Stomach (tissue), 4 donors: ENCODE measurements at regions not wholly inside any gene's neighbourhood (a gene's known extent, or its start where the extent isn't known, plus 50 kb on each side); places are given as distances from the start of the nearest gene placed in this dataset.

ENCODE experiments used
- POLR2A ChIP-seq, 4 donors: fragments of 450-650 bp; IDR thresholded peaks; one replicate each; pipeline ENCODE4 v1.6.1; 2016; ENCODE audit warnings: antibody characterized with exemption in 4 of 4, control low read depth in 2 of 4, mild to moderate bottlenecking in 1 of 4, moderate library complexity in 1 of 4
- POLR2AphosphoS5 ChIP-seq, 3 donors: sonication (generic); formaldehyde crosslinking; IDR thresholded peaks; one replicate each; pipeline ENCODE4 v1.6.1; 2016; ENCODE audit warnings: antibody characterized with exemption in 3 of 3
- TF ChIP-seq, protein P1 (sequence below), 7 experiments: fragments of 450-650 bp in 4 of 7; fragments of 200-600 bp in 3 of 7; sonication (generic) in 3 of 7; IDR thresholded peaks; one replicate each; pipeline ENCODE4 v1.5.1; 2016 to 2019; ENCODE audit warnings: antibody characterized with exemption in 7 of 7, control low read depth in 2 of 7, mild to moderate bottlenecking in 1 of 7

DNA sequence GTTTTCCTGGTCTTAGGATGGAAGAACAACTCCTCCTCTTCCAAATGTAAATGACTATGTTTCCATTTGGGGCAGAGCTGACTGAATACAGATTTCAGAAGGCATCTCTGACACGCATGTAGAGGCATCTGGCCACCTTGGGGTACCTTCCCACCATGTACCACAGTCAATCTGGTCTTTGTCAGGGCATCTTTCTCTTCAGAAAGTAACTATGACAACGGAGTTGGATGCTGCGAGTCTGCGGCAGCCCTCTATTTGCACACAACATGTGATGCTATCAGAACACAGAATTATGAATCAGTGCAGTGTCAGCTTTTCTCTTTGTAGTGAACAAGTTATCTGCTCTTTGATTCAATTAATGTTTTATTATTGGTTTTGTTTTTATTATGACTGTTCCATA is 94.7 kb downstream of the TSEN15 start:
- TF ChIP-seq, protein P1, sequence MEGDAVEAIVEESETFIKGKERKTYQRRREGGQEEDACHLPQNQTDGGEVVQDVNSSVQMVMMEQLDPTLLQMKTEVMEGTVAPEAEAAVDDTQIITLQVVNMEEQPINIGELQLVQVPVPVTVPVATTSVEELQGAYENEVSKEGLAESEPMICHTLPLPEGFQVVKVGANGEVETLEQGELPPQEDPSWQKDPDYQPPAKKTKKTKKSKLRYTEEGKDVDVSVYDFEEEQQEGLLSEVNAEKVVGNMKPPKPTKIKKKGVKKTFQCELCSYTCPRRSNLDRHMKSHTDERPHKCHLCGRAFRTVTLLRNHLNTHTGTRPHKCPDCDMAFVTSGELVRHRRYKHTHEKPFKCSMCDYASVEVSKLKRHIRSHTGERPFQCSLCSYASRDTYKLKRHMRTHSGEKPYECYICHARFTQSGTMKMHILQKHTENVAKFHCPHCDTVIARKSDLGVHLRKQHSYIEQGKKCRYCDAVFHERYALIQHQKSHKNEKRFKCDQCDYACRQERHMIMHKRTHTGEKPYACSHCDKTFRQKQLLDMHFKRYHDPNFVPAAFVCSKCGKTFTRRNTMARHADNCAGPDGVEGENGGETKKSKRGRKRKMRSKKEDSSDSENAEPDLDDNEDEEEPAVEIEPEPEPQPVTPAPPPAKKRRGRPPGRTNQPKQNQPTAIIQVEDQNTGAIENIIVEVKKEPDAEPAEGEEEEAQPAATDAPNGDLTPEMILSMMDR (IDR thresholded peaks at IDR 0.05), result no peak
- TF ChIP-seq POLR2AphosphoS5 (IDR thresholded peaks at IDR 0.05), result no peak
- TF ChIP-seq POLR2A (IDR thresholded peaks at IDR 0.05), result no peak
